Activated CD4-positive, alpha-beta T cell treated with anti-CD3 and anti-CD28 coated beads, Interleukin-2, amount 50 U/mL, for 48 hours (primary cell): ENCODE measurements at regions not wholly inside any gene's neighbourhood (a gene's known extent, or its start where the extent isn't known, plus 50 kb on each side); places are given as distances from the start of the nearest gene placed in this dataset.

Experiments used
- DNase-seq, 2 experiments: peaks; one replicate each; pipeline ENCODE4 v3.0.0-alpha.2; 2020

- no peak for DNase-seq
These were observed 915.4 kb downstream of the DCDC2C start for GRCh38 chr2:4618630-4619228.

- no peak for DNase-seq
These were observed 925.7 kb downstream of the DCDC2C start for GRCh38 chr2:4628998-4629501.

GRCh38 chr2:4635289-4635688 lies 931.9 kb downstream of the DCDC2C start:
- no peak for DNase-seq

- no peak for DNase-seq
These were observed 950.6 kb downstream of the DCDC2C start for GRCh38 chr2:4653991-4654390.

GRCh38 chr2:4656326-4656725 lies 953.0 kb downstream of the DCDC2C start:
- DNase-seq, result no peak

GRCh38 chr2:4662161-4662779 lies 958.9 kb downstream of the DCDC2C start:
- DNase-seq, result no peak

GRCh38 chr2:4668381-4668780 lies 965.0 kb downstream of the DCDC2C start:
- no peak for DNase-seq

GRCh38 chr2:4670331-4670730 lies 967.0 kb downstream of the DCDC2C start:
- DNase-seq, result no peak

- DNase-seq, result no peak
These were observed 969.7 kb downstream of the DCDC2C start for GRCh38 chr2:4673025-4673489.

GRCh38 chr2:4674007-4674406 lies 970.6 kb downstream of the DCDC2C start:
- peak; percentile 8 to 21 for DNase-seq

- DNase-seq, result no peak
These were observed 971.9 kb downstream of the DCDC2C start for GRCh38 chr2:4675295-4675694.

GRCh38 chr2:4678927-4679326 lies 975.6 kb downstream of the DCDC2C start:
- no peak for DNase-seq

GRCh38 chr2:4679391-4679790 lies 976.0 kb downstream of the DCDC2C start:
- no peak for DNase-seq

- no peak for DNase-seq
These were observed 981.5 kb downstream of the DCDC2C start for GRCh38 chr2:4684921-4685320.

GRCh38 chr2:4690913-4691312 lies 987.5 kb downstream of the DCDC2C start:
- no peak for DNase-seq

GRCh38 chr2:4693266-4693665 lies 989.9 kb downstream of the DCDC2C start:
- no peak for DNase-seq

- DNase-seq, result no peak
These were observed 992.0 kb downstream of the DCDC2C start for GRCh38 chr2:4695281-4695861.

GRCh38 chr2:4715065-4715464 lies 977.1 kb upstream of the SOX11 start:
- DNase-seq, result no peak

GRCh38 chr2:4718777-4719176 lies 973.4 kb upstream of the SOX11 start:
- DNase-seq, result no peak

GRCh38 chr2:4725618-4726017 lies 966.6 kb upstream of the SOX11 start:
- DNase-seq, result no peak

- DNase-seq, result no peak
These were observed 959.6 kb upstream of the SOX11 start for GRCh38 chr2:4732560-4732959.

GRCh38 chr2:4745056-4745991 lies 946.9 kb upstream of the SOX11 start:
- DNase-seq, result no peak

GRCh38 chr2:4753721-4754120 lies 938.5 kb upstream of the SOX11 start:
- no peak for DNase-seq
